Activated CD8-positive, alpha-beta T cell treated with anti-CD3 and anti-CD28 coated beads for 36 hours (primary cell): ENCODE measurements at regions not wholly inside any gene's neighbourhood (a gene's known extent, or its start where the extent isn't known, plus 50 kb on each side); places are given as distances from the start of the nearest gene placed in this dataset.
A peak's percentile ranks its signal among the peaks of the same experiment; 100 is the strongest.

Experiments used
- ATAC-seq: fragments of 200-7000 bp; cut with Tn5 transposase; one replicate; pipeline ENCODE4 v1.10.0; 2021; ENCODE audit warnings: mild to moderate bottlenecking, moderate library complexity
- CTCF ChIA-PET: fragments of 350-600 bp; sonication (Branson Sonifier 250); formaldehyde crosslinking; loops from one replicate; lab custom pipeline; 2021; ENCODE audit warnings: antibody characterized with exemption; lab: Charles Lee
- POLR2A ChIA-PET: fragments of 350-600 bp; sonication (Branson Sonifier 250); formaldehyde crosslinking; loops from one replicate; lab custom pipeline; 2021; ENCODE audit warnings: antibody characterized with exemption; lab: Charles Lee
- DNase-seq: peaks from one replicate; pipeline ENCODE4 v3.0.0-alpha.2; 2020
- H3K27ac Mint-ChIP-seq: one replicate; pipeline ENCODE4 v1.8.0; 2021; ENCODE audit warnings: mild to moderate bottlenecking, mixed read lengths
- H3K27me3 Mint-ChIP-seq: one replicate; pipeline ENCODE4 v1.8.0; 2021; ENCODE audit warnings: mixed read lengths
- H3K36me3 Mint-ChIP-seq: one replicate; pipeline ENCODE4 v1.8.0; 2021; ENCODE audit warnings: low read depth, mixed read lengths
- H3K4me1 Mint-ChIP-seq: one replicate; pipeline ENCODE4 v1.8.0; 2021; ENCODE audit warnings: low read depth, mixed read lengths
- H3K4me3 Mint-ChIP-seq: one replicate; pipeline ENCODE4 v1.8.0; 2021; ENCODE audit warnings: mild to moderate bottlenecking, moderate library complexity, mixed read lengths
- H3K9me3 Mint-ChIP-seq: one replicate; pipeline ENCODE4 v1.8.0; 2021; ENCODE audit warnings: mixed read lengths
- CTCF ChIP-seq: fragments of 200-600 bp; IDR thresholded peaks from one replicate; pipeline ENCODE4 v1.8.0; 2022; ENCODE audit warnings: antibody characterized with exemption, mild to moderate bottlenecking
- intact Hi-C: fragments of 100-400 bp; cut with micrococcal nuclease; formaldehyde crosslinking; loops from one replicate; pipeline ENCODE4 v1.10.0; 2022

GRCh38 chr7:28311670-28312069 lies 100.6 kb upstream of the CREB5 start:
- DNase-seq (no peak), ATAC-seq (no peak)
- Mint-ChIP-seq H3K27me3 (peaks cover 31% of the 10 kb centered on the region), H3K4me3 (no peak overlapping the region), H3K27ac (no peak overlapping the region), H3K9me3 (no peaks in the 10 kb centered on the region), H3K36me3 (no peaks in the 10 kb centered on the region), H3K4me1 (peaks cover 5% of the 10 kb centered on the region)
- ChIA-PET CTCF (interaction anchor here (1.3 kb wide), 1 partner anchor 13 kb away, joined by 4 read pairs; no protein-coding TSS in a partner anchor), POLR2A (no interaction called here)
- TF ChIP-seq CTCF: no peak
- intact Hi-C loops: no loop called here

GRCh38 chr7:28312948-28313347 lies 99.4 kb upstream of the CREB5 start:
- no peak for DNase-seq
- Mint-ChIP-seq H3K4me3 (no peak overlapping the region), H3K36me3 (no peaks in the 10 kb centered on the region), H3K27ac (no peak overlapping the region), H3K27me3 (peaks cover 34% of the 10 kb centered on the region), H3K4me1 (peaks cover 9% of the 10 kb centered on the region), H3K9me3 (no peaks in the 10 kb centered on the region)
- CTCF ChIA-PET: interaction anchor here (1.0 kb wide), 1 partner anchor 9 kb away, joined by 3 read pairs; no protein-coding TSS in a partner anchor
- POLR2A ChIA-PET: interaction anchor here (0.5 kb wide), 1 partner anchor 18 kb away, joined by 3 read pairs; no protein-coding TSS in a partner anchor
- intact Hi-C loops: no loop called here
- TF ChIP-seq CTCF: no peak
- ATAC-seq: no peak

- DNase-seq (no peak), ATAC-seq (no peak)
- POLR2A ChIA-PET: no interaction called here
- no peak for TF ChIP-seq CTCF
- Mint-ChIP-seq H3K27ac (no peak overlapping the region), H3K4me1 (peaks cover 9% of the 10 kb centered on the region), H3K27me3 (peaks cover 30% of the 10 kb centered on the region), H3K36me3 (no peaks in the 10 kb centered on the region), H3K9me3 (no peaks in the 10 kb centered on the region), H3K4me3 (no peak overlapping the region)
- CTCF ChIA-PET: interaction anchor here (1.0 to 1.5 kb wide), 3 partner anchors 13 to 18 kb away, joined by 3 to 4 read pairs (median 3); no protein-coding TSS in a partner anchor
- intact Hi-C loops: no loop called here
These were observed 97.5 kb upstream of the CREB5 start for GRCh38 chr7:28314841-28315240.

GRCh38 chr7:28315565-28316410 lies 96.5 kb upstream of the CREB5 start:
- H3K4me1 Mint-ChIP-seq: peaks cover 9% of the 10 kb centered on the region
- ChIA-PET CTCF (interaction anchor here (1.5 kb wide), 1 partner anchor 19 kb away, joined by 3 read pairs; no protein-coding TSS in a partner anchor), POLR2A (no interaction called here)
- no peak for TF ChIP-seq CTCF
- peaks cover 27% of the 10 kb centered on the region for H3K27me3 Mint-ChIP-seq
- intact Hi-C loops: no loop called here
- no peaks in the 10 kb centered on the region for H3K36me3 Mint-ChIP-seq
- DNase-seq (no peak), ATAC-seq (no peak)
- H3K9me3 Mint-ChIP-seq: no peaks in the 10 kb centered on the region
- no peak overlapping the region for H3K27ac Mint-ChIP-seq
- H3K4me3 Mint-ChIP-seq: no peak overlapping the region

- TF ChIP-seq CTCF: no peak
- intact Hi-C loops: no loop called here
- no peaks in the 10 kb centered on the region for H3K36me3 Mint-ChIP-seq
These were observed 95.8 kb upstream of the CREB5 start for GRCh38 chr7:28316489-28316888.

More at GRCh38 chr7:28316489-28316888, 95.8 kb upstream of the CREB5 start:
- H3K4me1 Mint-ChIP-seq: peaks cover 9% of the 10 kb centered on the region
- ATAC-seq (peak; percentile 45), DNase-seq (no peak)
- CTCF ChIA-PET: interaction anchor here (1.5 kb wide), 1 partner anchor 20 kb away, joined by 3 read pairs; no protein-coding TSS in a partner anchor
- no peak overlapping the region for H3K27ac Mint-ChIP-seq
- no peak overlapping the region for H3K4me3 Mint-ChIP-seq
- H3K27me3 Mint-ChIP-seq: peaks cover 27% of the 10 kb centered on the region
- no peaks in the 10 kb centered on the region for H3K9me3 Mint-ChIP-seq
- POLR2A ChIA-PET: no interaction called here
